Suprapubic skin (tissue), 4 donors: ENCODE measurements at regions not wholly inside any gene's neighbourhood (a gene's known extent, or its start where the extent isn't known, plus 50 kb on each side); places are given as distances from the start of the nearest gene placed in this dataset.

Experiments used
- DNase-seq, 2 donors: peaks; one replicate each; pipeline ENCODE4 v3.0.0-alpha.2; 2019; ENCODE audit warnings: low spot score in 2 of 2
- H3K27ac ChIP-seq: fragments of 200-600 bp; sonication (generic); one replicate; pipeline ENCODE4 v1.5.1; 2019
- H3K27me3 ChIP-seq: fragments of 200-600 bp; sonication (generic); one replicate; pipeline ENCODE4 v1.5.1; 2019
- H3K36me3 ChIP-seq: fragments of 200-600 bp; sonication (generic); one replicate; pipeline ENCODE4 v1.5.1; 2019
- H3K4me1 ChIP-seq: fragments of 200-600 bp; sonication (generic); one replicate; pipeline ENCODE4 v1.5.1; 2019
- H3K4me3 ChIP-seq: fragments of 200-600 bp; sonication (generic); one replicate; pipeline ENCODE4 v1.5.1; 2019; ENCODE audit warnings: mild to moderate bottlenecking
- H3K9me3 ChIP-seq: fragments of 200-600 bp; sonication (generic); one replicate; pipeline ENCODE4 v1.5.1; 2019
- CTCF ChIP-seq, 2 donors: fragments of 200-600 bp in 1 of 2; fragments of 450-650 bp in 1 of 2; sonication (generic) in 1 of 2; IDR thresholded peaks; one replicate each; pipeline ENCODE4 v1.5.1; 2016 to 2019; ENCODE audit warnings: antibody characterized with exemption in 2 of 2, mild to moderate bottlenecking in 1 of 2, moderate library complexity in 1 of 2
- EP300 ChIP-seq: sonication (generic); formaldehyde crosslinking; IDR thresholded peaks from one replicate; pipeline ENCODE4 v1.6.1; 2017; ENCODE audit warnings: antibody characterized with exemption
- POLR2A ChIP-seq, 2 donors: fragments of 450-650 bp; IDR thresholded peaks; one replicate each; pipeline ENCODE4 v1.6.1; 2017; ENCODE audit warnings: antibody characterized with exemption in 2 of 2, mild to moderate bottlenecking in 2 of 2, moderate library complexity in 2 of 2
- POLR2AphosphoS5 ChIP-seq, 3 donors: sonication (generic); formaldehyde crosslinking; IDR thresholded peaks; one replicate each; pipeline ENCODE4 v1.6.1; 2017; ENCODE audit warnings: antibody characterized with exemption in 3 of 3
- WGBS: methylation state at CpG from one replicate; pipeline ENCODE4 v1.1.5; 2018; 5-methylcytosine and 5-hydroxymethylcytosine counted together

- H3K27ac ChIP-seq, result no peak overlapping the region
- DNase-seq, result no peak
- WGBS, result 82% methylated on average over 3 of the region's 3 CpGs
- no peaks in the 10 kb centered on the region for H3K9me3 ChIP-seq
- H3K27me3 ChIP-seq, result no peaks in the 10 kb centered on the region
- TF ChIP-seq POLR2A (IDR thresholded peaks at IDR 0.05), result no peak
- TF ChIP-seq CTCF (IDR thresholded peaks at IDR 0.05), result no peak
- no peak for TF ChIP-seq EP300
- no peak for TF ChIP-seq POLR2AphosphoS5 (IDR thresholded peaks at IDR 0.05)
- no peak overlapping the region for H3K4me3 ChIP-seq
- H3K36me3 ChIP-seq, result no peaks in the 10 kb centered on the region
- H3K4me1 ChIP-seq, result no peaks in the 10 kb centered on the region
These were observed 85.1 kb upstream of the CHRM3 start for GRCh38 chr1:239301251-239301650.

GRCh38 chr1:239297910-239298309 lies 88.5 kb upstream of the CHRM3 start:
- no peaks in the 10 kb centered on the region for H3K4me1 ChIP-seq
- H3K9me3 ChIP-seq, result no peaks in the 10 kb centered on the region
- WGBS, result 95% methylated on average over 7 of the region's 7 CpGs
- DNase-seq, result no peak
- no peak overlapping the region for H3K27ac ChIP-seq
- TF ChIP-seq EP300 (no peak), POLR2A (IDR thresholded peaks at IDR 0.05) (no peak), POLR2AphosphoS5 (IDR thresholded peaks at IDR 0.05) (no peak), CTCF (IDR thresholded peaks at IDR 0.05) (no peak)
- H3K4me3 ChIP-seq, result no peak overlapping the region
- no peaks in the 10 kb centered on the region for H3K27me3 ChIP-seq
- no peaks in the 10 kb centered on the region for H3K36me3 ChIP-seq

- H3K9me3 ChIP-seq, result no peaks in the 10 kb centered on the region
- no peak for DNase-seq
- no peaks in the 10 kb centered on the region for H3K27me3 ChIP-seq
- no peak overlapping the region for H3K27ac ChIP-seq
- H3K4me3 ChIP-seq, result no peak overlapping the region
- TF ChIP-seq POLR2AphosphoS5 (IDR thresholded peaks at IDR 0.05), result no peak
- TF ChIP-seq CTCF (IDR thresholded peaks at IDR 0.05), result no peak
- TF ChIP-seq EP300, result no peak
- TF ChIP-seq POLR2A (IDR thresholded peaks at IDR 0.05), result no peak
- 48% methylated on average over 7 of the region's 7 CpGs for WGBS
- H3K36me3 ChIP-seq, result no peaks in the 10 kb centered on the region
- H3K4me1 ChIP-seq, result no peaks in the 10 kb centered on the region
These were observed 92.8 kb upstream of the CHRM3 start for GRCh38 chr1:239293350-239294110.

GRCh38 chr1:239288820-239289554 lies 97.4 kb upstream of the CHRM3 start:
- TF ChIP-seq CTCF (IDR thresholded peaks at IDR 0.05), result no peak
- no peak for TF ChIP-seq POLR2AphosphoS5 (IDR thresholded peaks at IDR 0.05)
- TF ChIP-seq POLR2A (IDR thresholded peaks at IDR 0.05), result no peak
- no peak for TF ChIP-seq EP300
- Histone ChIP-seq H3K4me3 (no peak overlapping the region), H3K9me3 (no peaks in the 10 kb centered on the region), H3K4me1 (no peaks in the 10 kb centered on the region), H3K36me3 (no peaks in the 10 kb centered on the region), H3K27ac (no peak overlapping the region), H3K27me3 (no peaks in the 10 kb centered on the region)
- 50% methylated on average over 1 of the region's 1 CpG for WGBS
- DNase-seq, result no peak

- WGBS, result 66% methylated on average over 4 of the region's 4 CpGs
- TF ChIP-seq POLR2A (IDR thresholded peaks at IDR 0.05), result no peak
- no peak for TF ChIP-seq EP300
- no peak for TF ChIP-seq CTCF (IDR thresholded peaks at IDR 0.05)
- TF ChIP-seq POLR2AphosphoS5 (IDR thresholded peaks at IDR 0.05), result no peak
- DNase-seq, result no peak
- H3K36me3 ChIP-seq, result no peaks in the 10 kb centered on the region
- H3K4me1 ChIP-seq, result no peaks in the 10 kb centered on the region
- no peaks in the 10 kb centered on the region for H3K9me3 ChIP-seq
- no peaks in the 10 kb centered on the region for H3K27me3 ChIP-seq
- H3K27ac ChIP-seq, result no peak overlapping the region
- H3K4me3 ChIP-seq, result no peak overlapping the region
These were observed 99.1 kb upstream of the CHRM3 start for GRCh38 chr1:239287296-239287695.
